Kidney (tissue), 13 donors: ENCODE measurements at regions not wholly inside any gene's neighbourhood (a gene's known extent, or its start where the extent isn't known, plus 50 kb on each side); places are given as distances from the start of the nearest gene placed in this dataset.
A peak's percentile ranks its signal among the peaks of the same experiment; 100 is the strongest.

Source experiments
- DNase-seq, 5 donors: peaks; one replicate each; pipeline ENCODE4 v3.0.0-alpha.2; 2013 to 2020
- FAIRE-seq: peaks from 2 replicates; lab custom pipeline; 2012; peaks lifted over from hg19 to GRCh38; lab: Jason Lieb, UNC
- H3K27ac ChIP-seq, 2 donors: one replicate each; pipeline ENCODE4 v1.7.0; 2013; ENCODE audit warnings: low read depth in 2 of 2, low read length in 2 of 2, inconsistent platforms in 1 of 2
- H3K27me3 ChIP-seq: one replicate; pipeline ENCODE4 v1.7.1; 2013; ENCODE audit warnings: low read length, inconsistent platforms; ENCODE audit not compliant: control insufficient read depth, insufficient read depth
- H3K36me3 ChIP-seq, 3 donors: one replicate each; pipeline versions ENCODE4 v1.7.0 to v1.7.1; 2013; ENCODE audit warnings: low read length in 3 of 3, control low read depth in 1 of 3, inconsistent platforms in 1 of 3; ENCODE audit not compliant: insufficient read depth in 3 of 3, control insufficient read depth in 2 of 3
- H3K4me1 ChIP-seq, 3 donors: one replicate each; pipeline versions ENCODE4 v1.7.0 to v1.7.1; 2013; ENCODE audit warnings: low read length in 3 of 3, inconsistent platforms in 1 of 3, low read depth in 1 of 3; ENCODE audit not compliant: control insufficient read depth in 2 of 3, insufficient read depth in 2 of 3
- H3K4me3 ChIP-seq, 3 donors: one replicate each; pipeline versions ENCODE4 v1.7.0 to v1.8.1; 2013; ENCODE audit warnings: low read length in 3 of 3, control low read depth in 1 of 3, inconsistent platforms in 1 of 3
- H3K9ac ChIP-seq, 3 donors: one replicate each; pipeline versions ENCODE4 v1.7.0 to v1.7.1; 2013; ENCODE audit warnings: low read length in 3 of 3, control low read depth in 1 of 3, inconsistent platforms in 1 of 3
- H3K9me3 ChIP-seq, 3 donors: one replicate each; pipeline versions ENCODE4 v1.7.0 to v1.7.1; 2013; ENCODE audit warnings: low read length in 3 of 3, control low read depth in 1 of 3, inconsistent platforms in 1 of 3; ENCODE audit not compliant: control insufficient read depth in 2 of 3, insufficient read depth in 1 of 3
- intact Hi-C: fragments of 100-400 bp; cut with DNase I; formaldehyde crosslinking; loops from one replicate; pipeline ENCODE4 v1.11.1; 2022
- TF ChIP-seq, protein P1 (sequence below): IDR thresholded peaks from 3 replicates; pipeline ENCODE4 v1.5.1; 2012; ENCODE audit warnings: mild to moderate bottlenecking, moderate library complexity, borderline replicate concordance; ENCODE audit not compliant: insufficient read depth; ENCODE audit errors: extremely low read depth
- donor health status: control.
- donor health status: control.
- donor health status: control.
- donor health status: control.
- donor health status: control.
- donor health status: DM: yes; HTN: yes; CAD: no.
- donor health status: Normal renal cell carcinoma (clear cell type).

- Histone ChIP-seq H3K27ac (no peak overlapping the region), H3K9ac (no peak overlapping the region), H3K4me1 (peaks cover 0 to 2% (median 0%) of the 10 kb centered on the region in 3 donors), H3K36me3 (no peaks in the 10 kb centered on the region), H3K4me3 (no peak overlapping the region), H3K9me3 (no peaks in the 10 kb centered on the region), H3K27me3 (no peaks in the 10 kb centered on the region)
- DNase-seq, result no peak
- intact Hi-C loops, result no loop called here
- FAIRE-seq, result no peak
- TF ChIP-seq, protein P1, sequence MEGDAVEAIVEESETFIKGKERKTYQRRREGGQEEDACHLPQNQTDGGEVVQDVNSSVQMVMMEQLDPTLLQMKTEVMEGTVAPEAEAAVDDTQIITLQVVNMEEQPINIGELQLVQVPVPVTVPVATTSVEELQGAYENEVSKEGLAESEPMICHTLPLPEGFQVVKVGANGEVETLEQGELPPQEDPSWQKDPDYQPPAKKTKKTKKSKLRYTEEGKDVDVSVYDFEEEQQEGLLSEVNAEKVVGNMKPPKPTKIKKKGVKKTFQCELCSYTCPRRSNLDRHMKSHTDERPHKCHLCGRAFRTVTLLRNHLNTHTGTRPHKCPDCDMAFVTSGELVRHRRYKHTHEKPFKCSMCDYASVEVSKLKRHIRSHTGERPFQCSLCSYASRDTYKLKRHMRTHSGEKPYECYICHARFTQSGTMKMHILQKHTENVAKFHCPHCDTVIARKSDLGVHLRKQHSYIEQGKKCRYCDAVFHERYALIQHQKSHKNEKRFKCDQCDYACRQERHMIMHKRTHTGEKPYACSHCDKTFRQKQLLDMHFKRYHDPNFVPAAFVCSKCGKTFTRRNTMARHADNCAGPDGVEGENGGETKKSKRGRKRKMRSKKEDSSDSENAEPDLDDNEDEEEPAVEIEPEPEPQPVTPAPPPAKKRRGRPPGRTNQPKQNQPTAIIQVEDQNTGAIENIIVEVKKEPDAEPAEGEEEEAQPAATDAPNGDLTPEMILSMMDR, result no peak
Measured at GRCh38 chr15:98427321-98427720, 221.0 kb upstream of the IGF1R start.

DNA sequence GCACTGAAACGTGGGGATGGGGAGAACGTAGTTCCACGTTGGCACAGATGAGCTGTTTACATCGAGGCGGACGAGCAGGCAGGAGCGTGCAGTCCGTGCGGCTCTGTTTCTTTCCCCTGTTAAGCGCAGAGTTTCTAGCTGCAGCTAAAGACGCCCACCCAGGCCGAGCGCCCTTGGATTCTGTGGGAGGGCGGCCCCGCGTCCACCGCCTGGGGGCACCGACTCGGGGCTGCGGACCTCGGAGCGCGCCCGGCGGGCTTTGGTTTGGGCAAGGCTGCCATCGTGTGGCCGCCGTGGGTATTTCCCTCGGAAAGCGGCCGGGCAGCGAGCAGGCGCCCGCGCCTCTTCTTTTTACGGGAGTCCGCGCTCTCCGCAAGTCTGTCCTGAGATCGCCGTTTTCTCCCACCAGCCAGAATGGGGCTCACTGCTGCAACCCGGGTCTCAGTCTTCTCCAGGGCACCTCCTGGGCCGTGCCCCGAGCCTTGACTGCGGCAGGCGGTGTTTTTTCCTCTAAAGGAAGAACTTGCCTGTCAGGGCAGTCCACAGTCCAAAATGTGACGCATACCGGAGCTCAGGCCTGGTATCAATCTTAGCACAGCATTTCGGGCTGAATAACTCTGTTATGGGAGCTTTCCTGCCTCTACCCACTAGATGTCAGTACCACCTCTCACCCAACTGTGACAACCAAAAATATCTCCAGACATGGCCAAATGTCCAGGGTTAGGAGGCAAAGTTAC, 219.9 kb upstream of the IGF1R start:
- intact Hi-C loops, result no loop called here
- Histone ChIP-seq H3K36me3 (no peaks in the 10 kb centered on the region), H3K27me3 (no peaks in the 10 kb centered on the region), H3K27ac (peak overlapping the region in 1 of 2 donors; percentile 13), H3K4me3 (peak overlapping the region; percentile 51 to 54 (median 52)), H3K4me1 (peaks cover 0 to 2% (median 0%) of the 10 kb centered on the region in 3 donors), H3K9ac (peak overlapping the region in 2 of 3 donors; percentile 33 to 48), H3K9me3 (no peaks in the 10 kb centered on the region)
- TF ChIP-seq, protein P1, result peak; percentile 78
- no peak for FAIRE-seq
- peak; percentile 83 to 90 (median 87) for DNase-seq

DNA sequence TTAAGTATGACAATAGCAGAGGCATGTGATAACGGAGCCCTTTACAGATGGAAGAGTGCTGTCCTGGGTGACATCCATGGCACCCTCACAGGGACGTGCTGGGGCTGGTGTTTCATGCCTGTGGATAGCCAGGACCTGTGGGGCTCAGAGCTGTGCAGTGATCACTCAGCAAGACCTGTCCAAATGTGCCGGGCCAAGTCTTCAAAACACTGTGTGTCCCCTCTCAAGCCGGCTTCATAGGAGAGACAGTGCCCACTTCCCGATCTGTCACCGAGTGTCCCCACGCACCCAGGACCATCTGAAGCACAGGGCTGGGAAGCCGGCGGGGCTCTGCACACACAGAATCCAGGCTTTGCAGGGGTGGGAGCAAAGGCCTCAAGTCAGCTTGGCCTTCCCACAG, 217.2 kb upstream of the IGF1R start:
- peaks cover 0 to 2% (median 0%) of the 10 kb centered on the region in 3 donors for H3K4me1 ChIP-seq
- TF ChIP-seq, protein P1, result no peak
- no peaks in the 10 kb centered on the region for H3K36me3 ChIP-seq
- no peak overlapping the region for H3K4me3 ChIP-seq
- intact Hi-C loops, result no loop called here
- FAIRE-seq (no peak), DNase-seq (no peak)
- no peak overlapping the region for H3K9ac ChIP-seq
- no peaks in the 10 kb centered on the region for H3K27me3 ChIP-seq
- no peaks in the 10 kb centered on the region for H3K9me3 ChIP-seq
- no peak overlapping the region for H3K27ac ChIP-seq
